ENCODE measurements at regions not wholly inside any gene's neighbourhood (a gene's known extent, or its start where the extent isn't known, plus 50 kb on each side); places are given as distances from the start of the nearest gene placed in this dataset.

- Histone ChIP-seq H3K4me3 (ENCODE audit: low read length) (no peak overlapping the region), H3K27ac (ENCODE audit: low read length) (no peak overlapping the region), H3K4me2 (ENCODE audit: low read length) (no peak overlapping the region), H3K27me3 (ENCODE audit: low read depth, low read length) (no peaks in the 10 kb centered on the region), H3K9me3 (ENCODE audit: insufficient read depth, low read length) (no peaks in the 10 kb centered on the region), H4K20me1 (ENCODE audit: insufficient read depth, low read length) (no peaks in the 10 kb centered on the region), H3K9ac (ENCODE audit: low read length) (no peak overlapping the region), H2AFZ (ENCODE audit: low read depth, low read length) (no peak overlapping the region), H3K79me2 (ENCODE audit: low read length) (no peaks in the 10 kb centered on the region), H3K36me3 (replicated peaks; ENCODE audit: low read depth, low read length) (no peaks in the 10 kb centered on the region), H3K4me1 (ENCODE audit: low read length) (no peaks in the 10 kb centered on the region)
- TF ChIP-seq CTCF (IDR thresholded peaks at IDR 0.05; ENCODE audit: low read depth, low read length) = no peak
Measured at GRCh38 chr18:1993866-1994265, 577.4 kb downstream of the METTL4 start.

- no peak overlapping the region for H3K27ac ChIP-seq (ENCODE audit: low read length)
- H3K27me3 ChIP-seq (ENCODE audit: low read depth, low read length) = no peaks in the 10 kb centered on the region
- H3K4me3 ChIP-seq (ENCODE audit: low read length) = no peak overlapping the region
- no peak overlapping the region for H3K4me2 ChIP-seq (ENCODE audit: low read length)
- no peaks in the 10 kb centered on the region for H3K4me1 ChIP-seq (ENCODE audit: low read length)
- no peak overlapping the region for H3K9ac ChIP-seq (ENCODE audit: low read length)
- H2AFZ ChIP-seq (ENCODE audit: low read depth, low read length) = no peak overlapping the region
- no peaks in the 10 kb centered on the region for H3K79me2 ChIP-seq (ENCODE audit: low read length)
- no peaks in the 10 kb centered on the region for H4K20me1 ChIP-seq (ENCODE audit: insufficient read depth, low read length)
- H3K36me3 ChIP-seq (replicated peaks; ENCODE audit: low read depth, low read length) = no peaks in the 10 kb centered on the region
- no peaks in the 10 kb centered on the region for H3K9me3 ChIP-seq (ENCODE audit: insufficient read depth, low read length)
- TF ChIP-seq EZH2phosphoT487 (IDR thresholded peaks at IDR 0.05; ENCODE audit: low read depth) = no peak
- no peak for TF ChIP-seq CTCF (IDR thresholded peaks at IDR 0.05; ENCODE audit: low read depth, low read length)
Measured at GRCh38 chr18:1994471-1994870, 576.8 kb downstream of the METTL4 start.

GRCh38 chr18:1995041-1995612, 576.2 kb downstream of the METTL4 start:
- no peak for TF ChIP-seq EZH2phosphoT487 (IDR thresholded peaks at IDR 0.05; ENCODE audit: low read depth)
- TF ChIP-seq CTCF (IDR thresholded peaks at IDR 0.05; ENCODE audit: low read depth, low read length) = no peak
- no peaks in the 10 kb centered on the region for H3K27me3 ChIP-seq (ENCODE audit: low read depth, low read length)
- H3K4me1 ChIP-seq (ENCODE audit: low read length) = no peaks in the 10 kb centered on the region
- H3K79me2 ChIP-seq (ENCODE audit: low read length) = no peaks in the 10 kb centered on the region
- no peak overlapping the region for H3K9ac ChIP-seq (ENCODE audit: low read length)
- H3K27ac ChIP-seq (ENCODE audit: low read length) = no peak overlapping the region
- H3K4me2 ChIP-seq (ENCODE audit: low read length) = no peak overlapping the region
- no peaks in the 10 kb centered on the region for H3K9me3 ChIP-seq (ENCODE audit: insufficient read depth, low read length)
- H3K4me3 ChIP-seq (ENCODE audit: low read length) = no peak overlapping the region
- no peak overlapping the region for H2AFZ ChIP-seq (ENCODE audit: low read depth, low read length)
- H4K20me1 ChIP-seq (ENCODE audit: insufficient read depth, low read length) = no peaks in the 10 kb centered on the region
- H3K36me3 ChIP-seq (replicated peaks; ENCODE audit: low read depth, low read length) = no peaks in the 10 kb centered on the region

GRCh38 chr18:1998121-1998520, 573.2 kb downstream of the METTL4 start:
- Histone ChIP-seq H3K4me3 (ENCODE audit: low read length) (no peak overlapping the region), H3K9me3 (ENCODE audit: insufficient read depth, low read length) (no peaks in the 10 kb centered on the region), H3K79me2 (ENCODE audit: low read length) (no peaks in the 10 kb centered on the region), H3K27ac (ENCODE audit: low read length) (no peak overlapping the region), H3K27me3 (ENCODE audit: low read depth, low read length) (no peaks in the 10 kb centered on the region), H3K36me3 (replicated peaks; ENCODE audit: low read depth, low read length) (no peaks in the 10 kb centered on the region), H3K4me1 (ENCODE audit: low read length) (no peaks in the 10 kb centered on the region), H3K4me2 (ENCODE audit: low read length) (no peak overlapping the region), H4K20me1 (ENCODE audit: insufficient read depth, low read length) (no peaks in the 10 kb centered on the region), H2AFZ (ENCODE audit: low read depth, low read length) (no peak overlapping the region), H3K9ac (ENCODE audit: low read length) (no peak overlapping the region)
- TF ChIP-seq CTCF (IDR thresholded peaks at IDR 0.05; ENCODE audit: low read depth, low read length) (no peak), EZH2phosphoT487 (IDR thresholded peaks at IDR 0.05; ENCODE audit: low read depth) (no peak)

Data from OCI-LY3 (cell line).